Stomach (tissue), 8 donors: ENCODE measurements at regions not wholly inside any gene's neighbourhood (a gene's known extent, or its start where the extent isn't known, plus 50 kb on each side); places are given as distances from the start of the nearest gene placed in this dataset.

Experiments used
- DNase-seq, 2 donors: peaks; one replicate each; pipeline versions ENCODE4 v3.0.0 to v3.0.0-alpha.2; 2013 to 2019
- H3K27ac ChIP-seq, 5 donors: fragments of 200-600 bp in 4 of 5; sonication (generic) in 4 of 5; one replicate each; pipeline ENCODE4 v1.5.1; 2013 to 2019; ENCODE audit warnings: mild to moderate bottlenecking in 1 of 5, moderate library complexity in 1 of 5
- H3K27me3 ChIP-seq, 3 donors: fragments of 200-600 bp; sonication (generic); one replicate each; pipeline ENCODE4 v1.5.1; 2017 to 2019; ENCODE audit warnings: mixed run types in 1 of 3
- H3K36me3 ChIP-seq, 4 donors: fragments of 200-600 bp; sonication (generic); 1 replicate in 3 of 4; 2 replicates in 1 of 4; pipeline ENCODE4 v1.5.1; 2016 to 2019
- H3K4me1 ChIP-seq, 4 donors: fragments of 200-600 bp; sonication (generic); one replicate each; pipeline ENCODE4 v1.5.1; 2016 to 2019
- H3K4me3 ChIP-seq, 4 donors: fragments of 200-600 bp; sonication (generic) in 3 of 4; one replicate each; pipeline ENCODE4 v1.5.1; 2016 to 2019; ENCODE audit warnings: mild to moderate bottlenecking in 1 of 4
- H3K9me3 ChIP-seq, 4 donors: fragments of 200-600 bp; sonication (generic); one replicate each; pipeline ENCODE4 v1.5.1; 2016 to 2019
- CTCF ChIP-seq, 7 experiments: fragments of 450-650 bp in 4 of 7; fragments of 200-600 bp in 3 of 7; sonication (generic) in 3 of 7; IDR thresholded peaks; one replicate each; pipeline ENCODE4 v1.5.1; 2016 to 2019; ENCODE audit warnings: antibody characterized with exemption in 7 of 7, control low read depth in 2 of 7, mild to moderate bottlenecking in 1 of 7
- EP300 ChIP-seq: sonication (generic); formaldehyde crosslinking; IDR thresholded peaks from one replicate; pipeline ENCODE4 v1.6.1; 2017; ENCODE audit warnings: antibody characterized with exemption
- POLR2A ChIP-seq, 4 donors: fragments of 450-650 bp; IDR thresholded peaks; one replicate each; pipeline ENCODE4 v1.6.1; 2016; ENCODE audit warnings: antibody characterized with exemption in 4 of 4, control low read depth in 2 of 4, mild to moderate bottlenecking in 1 of 4, moderate library complexity in 1 of 4
- POLR2AphosphoS5 ChIP-seq, 3 donors: sonication (generic); formaldehyde crosslinking; IDR thresholded peaks; one replicate each; pipeline ENCODE4 v1.6.1; 2016; ENCODE audit warnings: antibody characterized with exemption in 3 of 3
- WGBS, 5 donors: extraction: QIAGEN DNeasy Blood & Tissue Kit in 3 of 5; methylation state at CpG; one replicate each; pipeline versions ENCODE4 v1.1.5 to v1.1.7; 2013 to 2018; 5-methylcytosine and 5-hydroxymethylcytosine counted together
- intact Hi-C: fragments of 100-400 bp; cut with DNase I; formaldehyde crosslinking; loops from one replicate; pipeline ENCODE4 v1.15.1; 2023; ENCODE audit warnings: low total_unique reads
- donor health status: healthy with polysubstance abuse.
- donor health status: Bipolar disorder and iron deficiency.
- donor health status: healthy.

- no peak for DNase-seq
- H3K36me3 ChIP-seq = no peaks in the 10 kb centered on the region
- TF ChIP-seq POLR2A (IDR thresholded peaks at IDR 0.05) (no peak), POLR2AphosphoS5 (IDR thresholded peaks at IDR 0.05) (no peak), CTCF (IDR thresholded peaks at IDR 0.05) (no peak), EP300 (no peak)
- no peak overlapping the region for H3K27ac ChIP-seq
- H3K4me1 ChIP-seq = no peaks in the 10 kb centered on the region
- no peaks in the 10 kb centered on the region for H3K27me3 ChIP-seq
- WGBS, 5 donors = 78 to 83% (median 79%) methylated on average over 3 of the region's 3 CpGs
- no peaks in the 10 kb centered on the region for H3K9me3 ChIP-seq
- H3K4me3 ChIP-seq = no peak overlapping the region
- intact Hi-C loops = no loop called here
Observed at GRCh38 chr10:10780746-10781145, 236.9 kb upstream of the CELF2 start.

GRCh38 chr10:10782603-10783002 is 235.1 kb upstream of the CELF2 start:
- Histone ChIP-seq H3K36me3 (no peaks in the 10 kb centered on the region), H3K4me3 (no peak overlapping the region), H3K27me3 (no peaks in the 10 kb centered on the region), H3K27ac (no peak overlapping the region), H3K9me3 (no peaks in the 10 kb centered on the region), H3K4me1 (peaks cover 0 to 8% (median 0%) of the 10 kb centered on the region in 4 donors)
- 75 to 84% (median 82%) methylated on average over 5 of the region's 5 CpGs for WGBS, 5 donors
- TF ChIP-seq EP300 (no peak), POLR2A (IDR thresholded peaks at IDR 0.05) (no peak), CTCF (IDR thresholded peaks at IDR 0.05) (no peak), POLR2AphosphoS5 (IDR thresholded peaks at IDR 0.05) (no peak)
- intact Hi-C loops = no loop called here
- no peak for DNase-seq

- Histone ChIP-seq H3K4me3 (no peak overlapping the region), H3K9me3 (no peaks in the 10 kb centered on the region), H3K27me3 (no peaks in the 10 kb centered on the region), H3K27ac (no peak overlapping the region), H3K36me3 (no peaks in the 10 kb centered on the region), H3K4me1 (peaks cover 0 to 8% (median 0%) of the 10 kb centered on the region in 4 donors)
- peak in 1 of 2 donors; percentile 18 for DNase-seq
- intact Hi-C loops = no loop called here
- TF ChIP-seq POLR2A (IDR thresholded peaks at IDR 0.05) (no peak), EP300 (no peak), POLR2AphosphoS5 (IDR thresholded peaks at IDR 0.05) (no peak), CTCF (IDR thresholded peaks at IDR 0.05) (no peak)
Observed at GRCh38 chr10:10785627-10786026, 232.0 kb upstream of the CELF2 start.

GRCh38 chr10:10786109-10787090 is 231.3 kb upstream of the CELF2 start:
- no peaks in the 10 kb centered on the region for H3K9me3 ChIP-seq
- no peak for TF ChIP-seq CTCF (IDR thresholded peaks at IDR 0.05)
- no peak for TF ChIP-seq POLR2A (IDR thresholded peaks at IDR 0.05)
- no peak for TF ChIP-seq POLR2AphosphoS5 (IDR thresholded peaks at IDR 0.05)
- TF ChIP-seq EP300 = no peak
- 71 to 80% (median 76%) methylated on average over 7 of the region's 7 CpGs for WGBS, 5 donors
- no peak overlapping the region for H3K4me3 ChIP-seq
- intact Hi-C loops = no loop called here
- no peaks in the 10 kb centered on the region for H3K27me3 ChIP-seq
- DNase-seq = no peak
- H3K36me3 ChIP-seq = no peaks in the 10 kb centered on the region
- H3K4me1 ChIP-seq = peaks cover 0 to 8% (median 0%) of the 10 kb centered on the region in 4 donors
- H3K27ac ChIP-seq = no peak overlapping the region
